ENCODE measurements at regions not wholly inside any gene's neighbourhood (a gene's known extent, or its start where the extent isn't known, plus 50 kb on each side); places are given as distances from the start of the nearest gene placed in this dataset.

GRCh38 chr7:46129831-46130230, 208.8 kb upstream of the IGFBP3 start:
- TF ChIP-seq, protein P1, sequence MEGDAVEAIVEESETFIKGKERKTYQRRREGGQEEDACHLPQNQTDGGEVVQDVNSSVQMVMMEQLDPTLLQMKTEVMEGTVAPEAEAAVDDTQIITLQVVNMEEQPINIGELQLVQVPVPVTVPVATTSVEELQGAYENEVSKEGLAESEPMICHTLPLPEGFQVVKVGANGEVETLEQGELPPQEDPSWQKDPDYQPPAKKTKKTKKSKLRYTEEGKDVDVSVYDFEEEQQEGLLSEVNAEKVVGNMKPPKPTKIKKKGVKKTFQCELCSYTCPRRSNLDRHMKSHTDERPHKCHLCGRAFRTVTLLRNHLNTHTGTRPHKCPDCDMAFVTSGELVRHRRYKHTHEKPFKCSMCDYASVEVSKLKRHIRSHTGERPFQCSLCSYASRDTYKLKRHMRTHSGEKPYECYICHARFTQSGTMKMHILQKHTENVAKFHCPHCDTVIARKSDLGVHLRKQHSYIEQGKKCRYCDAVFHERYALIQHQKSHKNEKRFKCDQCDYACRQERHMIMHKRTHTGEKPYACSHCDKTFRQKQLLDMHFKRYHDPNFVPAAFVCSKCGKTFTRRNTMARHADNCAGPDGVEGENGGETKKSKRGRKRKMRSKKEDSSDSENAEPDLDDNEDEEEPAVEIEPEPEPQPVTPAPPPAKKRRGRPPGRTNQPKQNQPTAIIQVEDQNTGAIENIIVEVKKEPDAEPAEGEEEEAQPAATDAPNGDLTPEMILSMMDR (IDR thresholded peaks at IDR 0.05) = no peak
- no peak for TF ChIP-seq POLR2A (IDR thresholded peaks at IDR 0.05)
